Activated CD4-positive, alpha-beta T cell treated with anti-CD3 and anti-CD28 coated beads, Interleukin-2, amount 10 ng/mL, durations not matched to agents 24 days and 14 days (primary cell): ENCODE measurements at regions not wholly inside any gene's neighbourhood (a gene's known extent, or its start where the extent isn't known, plus 50 kb on each side); places are given as distances from the start of the nearest gene placed in this dataset.

Experiments used
- DNase-seq: peaks from one replicate; pipeline ENCODE4 v3.0.0; 2022
- H3K27ac Mint-ChIP-seq: one replicate; pipeline ENCODE4 v1.8.0; 2022; ENCODE audit warnings: mild to moderate bottlenecking, mixed read lengths
- H3K27me3 Mint-ChIP-seq: one replicate; pipeline ENCODE4 v1.8.0; 2022; ENCODE audit warnings: mixed read lengths
- H3K36me3 Mint-ChIP-seq: one replicate; pipeline ENCODE4 v1.8.0; 2022; ENCODE audit warnings: low read depth, mild to moderate bottlenecking, mixed read lengths
- H3K4me1 Mint-ChIP-seq: one replicate; pipeline ENCODE4 v1.8.0; 2021; ENCODE audit warnings: mixed read lengths
- H3K4me3 Mint-ChIP-seq: one replicate; pipeline ENCODE4 v1.8.0; 2022; ENCODE audit warnings: mild to moderate bottlenecking, moderate library complexity, mixed read lengths
- H3K9me3 Mint-ChIP-seq: one replicate; pipeline ENCODE4 v1.8.0; 2021; ENCODE audit warnings: mixed read lengths
- intact Hi-C: fragments of 100-400 bp; cut with micrococcal nuclease; formaldehyde crosslinking; loops from one replicate; pipeline ENCODE4 v1.15.1; 2023

GRCh38 chr11:11090495-11090894, 232.6 kb upstream of the ZBED5 start:
- intact Hi-C loops = no loop called here
- Mint-ChIP-seq H3K36me3 (no peaks in the 10 kb centered on the region), H3K27me3 (no peaks in the 10 kb centered on the region), H3K4me3 (no peak overlapping the region), H3K27ac (no peak overlapping the region), H3K4me1 (no peaks in the 10 kb centered on the region), H3K9me3 (peaks cover 14% of the 10 kb centered on the region)
- no peak for DNase-seq

- no peaks in the 10 kb centered on the region for H3K4me1 Mint-ChIP-seq
- no peaks in the 10 kb centered on the region for H3K27me3 Mint-ChIP-seq
- peaks cover 14% of the 10 kb centered on the region for H3K9me3 Mint-ChIP-seq
- H3K27ac Mint-ChIP-seq = no peak overlapping the region
- intact Hi-C loops = no loop called here
- H3K4me3 Mint-ChIP-seq = no peak overlapping the region
- DNase-seq = no peak
- no peaks in the 10 kb centered on the region for H3K36me3 Mint-ChIP-seq
Measured at GRCh38 chr11:11089805-11090204, 232.0 kb upstream of the ZBED5 start.

GRCh38 chr11:11086979-11087378, 229.1 kb upstream of the ZBED5 start:
- no peaks in the 10 kb centered on the region for H3K36me3 Mint-ChIP-seq
- peaks cover 14% of the 10 kb centered on the region for H3K9me3 Mint-ChIP-seq
- no peaks in the 10 kb centered on the region for H3K27me3 Mint-ChIP-seq
- H3K27ac Mint-ChIP-seq = no peak overlapping the region
- no peak for DNase-seq
- no peak overlapping the region for H3K4me3 Mint-ChIP-seq
- intact Hi-C loops = no loop called here
- H3K4me1 Mint-ChIP-seq = no peaks in the 10 kb centered on the region

DNA sequence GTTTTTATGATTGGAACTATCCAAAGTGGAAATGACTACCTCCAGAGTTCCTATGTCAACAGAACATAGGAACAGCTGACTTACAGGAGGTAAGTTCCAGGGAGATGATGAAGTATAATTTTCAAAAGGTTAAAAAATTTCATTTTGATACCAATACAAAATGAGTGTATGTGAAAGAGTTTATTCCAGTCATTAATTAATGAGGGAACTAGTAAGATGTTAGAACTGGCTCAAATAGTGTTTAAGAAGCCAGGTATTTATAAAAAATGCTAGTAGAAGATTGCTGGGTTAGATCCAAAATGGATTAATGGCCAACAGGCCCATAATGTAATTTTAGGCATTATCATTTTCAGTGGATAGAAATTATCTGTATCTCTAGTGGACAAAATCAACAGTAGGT, 227.7 kb upstream of the ZBED5 start:
- Mint-ChIP-seq H3K27ac (no peak overlapping the region), H3K36me3 (no peaks in the 10 kb centered on the region), H3K27me3 (no peaks in the 10 kb centered on the region), H3K4me1 (no peaks in the 10 kb centered on the region), H3K9me3 (peaks cover 4% of the 10 kb centered on the region), H3K4me3 (no peak overlapping the region)
- intact Hi-C loops = no loop called here
- no peak for DNase-seq

DNA sequence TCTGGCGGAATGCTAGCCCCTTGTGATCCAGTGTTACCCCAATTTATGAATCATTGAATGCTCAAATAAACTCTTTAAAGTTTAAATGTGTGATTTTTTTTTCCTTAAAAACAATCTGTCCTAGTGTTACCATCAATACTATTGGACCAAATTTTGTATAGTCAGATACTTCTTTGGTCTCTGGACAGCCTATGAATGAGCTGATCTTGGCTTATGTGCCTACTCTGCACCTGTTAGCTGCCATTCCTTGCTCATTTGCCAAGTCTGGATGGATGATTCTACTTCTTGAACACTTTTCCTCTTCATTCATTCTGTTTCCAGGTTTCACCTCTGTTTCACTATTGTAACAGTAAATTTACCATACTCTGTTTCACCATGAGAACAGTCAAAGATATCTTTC, 226.5 kb upstream of the ZBED5 start:
- H3K36me3 Mint-ChIP-seq = no peaks in the 10 kb centered on the region
- peaks cover 3% of the 10 kb centered on the region for H3K9me3 Mint-ChIP-seq
- H3K27ac Mint-ChIP-seq = no peak overlapping the region
- DNase-seq = no peak
- H3K27me3 Mint-ChIP-seq = no peaks in the 10 kb centered on the region
- H3K4me3 Mint-ChIP-seq = no peak overlapping the region
- intact Hi-C loops = no loop called here
- H3K4me1 Mint-ChIP-seq = no peaks in the 10 kb centered on the region

- intact Hi-C loops = no loop called here
- no peaks in the 10 kb centered on the region for H3K27me3 Mint-ChIP-seq
- no peaks in the 10 kb centered on the region for H3K9me3 Mint-ChIP-seq
- H3K27ac Mint-ChIP-seq = no peak overlapping the region
- H3K4me3 Mint-ChIP-seq = no peak overlapping the region
- no peaks in the 10 kb centered on the region for H3K36me3 Mint-ChIP-seq
- DNase-seq = no peak
- H3K4me1 Mint-ChIP-seq = no peaks in the 10 kb centered on the region
Measured at GRCh38 chr11:11083441-11083840, 225.6 kb upstream of the ZBED5 start.

DNA sequence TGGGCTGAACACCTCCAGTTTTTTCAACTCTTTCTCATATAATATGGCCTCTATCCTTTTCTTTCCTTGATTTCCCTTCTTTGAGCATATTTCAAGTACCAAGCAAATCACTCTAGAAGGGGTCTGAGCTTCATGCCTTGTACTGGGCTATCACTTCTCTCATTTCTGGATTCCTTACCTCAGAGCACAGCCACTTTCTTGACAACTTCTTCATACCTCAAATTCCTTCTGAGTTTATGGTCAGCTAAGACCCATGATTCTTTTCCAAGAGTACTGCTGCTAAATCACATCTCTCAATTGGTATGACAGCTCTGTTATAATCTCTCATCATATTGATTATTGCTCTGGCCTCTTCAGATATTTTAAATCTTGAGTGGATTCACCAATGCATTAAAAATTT, 224.8 kb upstream of the ZBED5 start:
- no peak overlapping the region for H3K4me3 Mint-ChIP-seq
- intact Hi-C loops = no loop called here

GRCh38 chr11:11081776-11082175, 223.9 kb upstream of the ZBED5 start:
- DNase-seq = no peak
- intact Hi-C loops = no loop called here
- H3K36me3 Mint-ChIP-seq = no peaks in the 10 kb centered on the region
- H3K4me3 Mint-ChIP-seq = no peak overlapping the region
- H3K4me1 Mint-ChIP-seq = no peaks in the 10 kb centered on the region
- H3K27ac Mint-ChIP-seq = no peak overlapping the region
- H3K9me3 Mint-ChIP-seq = no peaks in the 10 kb centered on the region
- peaks cover 2% of the 10 kb centered on the region for H3K27me3 Mint-ChIP-seq

More for the DNA sequence above, 224.8 kb upstream of the ZBED5 start:
- H3K27me3 Mint-ChIP-seq = no peaks in the 10 kb centered on the region
- H3K27ac Mint-ChIP-seq = no peak overlapping the region
- H3K4me1 Mint-ChIP-seq = no peaks in the 10 kb centered on the region
- H3K36me3 Mint-ChIP-seq = no peaks in the 10 kb centered on the region
- no peaks in the 10 kb centered on the region for H3K9me3 Mint-ChIP-seq
- no peak for DNase-seq

- no peak for DNase-seq
- Mint-ChIP-seq H3K36me3 (no peaks in the 10 kb centered on the region), H3K27me3 (peaks cover 2% of the 10 kb centered on the region), H3K27ac (no peak overlapping the region), H3K4me3 (no peak overlapping the region), H3K9me3 (no peaks in the 10 kb centered on the region), H3K4me1 (no peaks in the 10 kb centered on the region)
- intact Hi-C loops = no loop called here
Measured at GRCh38 chr11:11081288-11081687, 223.4 kb upstream of the ZBED5 start.

DNA sequence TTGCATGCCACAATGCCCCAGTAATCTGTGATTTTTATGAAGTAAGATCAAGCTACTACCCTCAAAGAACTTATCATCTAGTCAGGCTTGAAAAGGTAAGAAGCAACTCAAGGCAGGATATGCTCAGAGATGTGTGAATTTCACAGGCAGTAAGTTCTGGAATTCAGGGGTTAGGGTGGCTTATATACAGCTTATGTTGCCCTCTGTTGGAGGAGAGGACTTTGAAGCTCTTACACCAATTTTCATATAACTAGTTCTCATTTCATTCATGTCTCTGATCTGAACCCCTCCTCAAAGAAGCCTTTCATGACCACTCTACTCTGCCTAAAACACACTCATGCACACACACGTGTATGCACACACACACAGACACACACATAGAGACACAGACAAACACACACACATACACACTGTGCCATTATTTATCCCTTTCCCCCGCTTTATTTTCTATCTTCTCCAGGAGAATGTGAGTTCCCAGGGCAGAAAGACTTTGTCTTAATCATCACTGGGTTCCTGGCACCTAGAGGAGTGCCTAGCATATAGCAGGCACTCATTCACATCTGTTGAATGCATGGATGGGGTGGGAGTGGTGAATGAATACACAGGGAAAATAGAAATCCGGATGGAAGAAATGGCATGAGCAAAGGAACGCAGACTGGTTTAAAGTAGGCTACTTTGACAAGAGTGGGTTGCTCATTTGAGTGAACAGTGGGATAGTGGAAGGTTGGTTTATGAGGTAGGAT, 220.7 kb upstream of the ZBED5 start:
- Mint-ChIP-seq H3K27me3 (peaks cover 4% of the 10 kb centered on the region), H3K4me1 (no peaks in the 10 kb centered on the region), H3K9me3 (no peaks in the 10 kb centered on the region), H3K27ac (no peak overlapping the region), H3K4me3 (no peak overlapping the region), H3K36me3 (no peaks in the 10 kb centered on the region)
- intact Hi-C loops = no loop called here
- DNase-seq = no peak

DNA sequence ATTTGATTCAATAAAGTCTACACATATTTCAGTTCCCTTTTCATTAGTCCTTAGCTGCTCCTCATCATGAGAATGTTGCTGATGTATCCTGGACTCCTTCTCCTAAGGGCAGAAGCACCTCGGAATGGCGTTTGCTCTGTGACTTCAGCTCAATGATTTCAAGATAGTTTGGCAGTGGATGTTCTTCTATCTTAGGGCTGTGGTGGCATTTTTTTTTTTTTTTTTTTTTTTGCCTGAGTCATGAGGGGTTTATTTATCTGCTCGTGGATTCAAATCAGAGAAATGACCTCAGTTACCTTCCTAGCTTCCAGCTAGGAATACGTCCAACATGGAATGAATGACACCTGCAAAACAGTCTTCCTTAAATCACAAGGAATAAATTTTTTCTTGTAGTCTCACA, 220.0 kb upstream of the ZBED5 start:
- intact Hi-C loops = no loop called here
- Mint-ChIP-seq H3K4me3 (no peak overlapping the region), H3K9me3 (no peaks in the 10 kb centered on the region), H3K27ac (no peak overlapping the region), H3K27me3 (peaks cover 4% of the 10 kb centered on the region), H3K4me1 (no peaks in the 10 kb centered on the region), H3K36me3 (no peaks in the 10 kb centered on the region)
- DNase-seq = no peak

DNA sequence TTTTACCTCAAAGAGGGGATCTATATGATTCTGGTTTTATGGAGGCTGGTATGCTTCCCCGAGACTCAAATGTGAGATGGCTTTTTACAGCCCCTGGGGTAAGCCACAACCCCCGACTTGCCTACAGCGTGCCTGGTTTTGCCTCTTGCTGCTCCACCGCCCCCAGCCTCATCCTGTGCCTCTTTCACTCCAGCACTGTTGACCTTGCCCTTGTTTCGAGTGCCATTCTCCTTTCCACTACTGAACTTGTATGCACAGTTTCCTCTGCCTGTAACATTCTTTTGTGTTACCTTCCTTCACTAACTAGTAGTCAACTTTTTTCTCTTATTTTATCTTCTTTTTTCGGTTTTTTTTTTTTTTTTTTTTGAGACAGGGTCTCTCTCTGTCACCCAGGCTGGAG, 219.0 kb upstream of the ZBED5 start:
- intact Hi-C loops = no loop called here
- H3K4me3 Mint-ChIP-seq = no peak overlapping the region
- H3K4me1 Mint-ChIP-seq = no peaks in the 10 kb centered on the region

DNA sequence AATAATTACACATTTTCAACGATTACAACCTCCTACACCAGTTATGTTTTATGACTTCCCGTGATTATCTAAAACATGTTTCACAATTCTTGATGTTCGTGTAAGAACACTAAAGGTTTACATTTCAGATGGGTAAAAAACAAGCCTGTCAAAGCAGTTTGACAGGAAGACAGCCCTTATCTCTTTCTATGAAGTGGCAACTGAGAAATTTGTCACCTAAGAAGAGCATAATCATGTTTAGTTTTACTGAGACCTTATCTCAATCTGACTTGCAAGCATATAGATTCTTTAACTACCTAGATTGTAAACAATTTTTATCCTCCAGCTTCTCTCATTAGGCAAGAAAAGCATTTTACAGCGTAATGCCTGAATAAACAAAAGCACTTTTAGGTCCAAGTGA, 218.4 kb upstream of the ZBED5 start:
- H3K4me3 Mint-ChIP-seq = no peak overlapping the region
- no peaks in the 10 kb centered on the region for H3K9me3 Mint-ChIP-seq
- no peaks in the 10 kb centered on the region for H3K4me1 Mint-ChIP-seq
- H3K36me3 Mint-ChIP-seq = no peaks in the 10 kb centered on the region
- H3K27me3 Mint-ChIP-seq = peaks cover 4% of the 10 kb centered on the region
- H3K27ac Mint-ChIP-seq = no peak overlapping the region
- DNase-seq = no peak
- intact Hi-C loops = no loop called here

More for the DNA sequence above, 219.0 kb upstream of the ZBED5 start:
- DNase-seq = no peak
- peaks cover 4% of the 10 kb centered on the region for H3K27me3 Mint-ChIP-seq
- no peak overlapping the region for H3K27ac Mint-ChIP-seq
- no peaks in the 10 kb centered on the region for H3K36me3 Mint-ChIP-seq
- no peaks in the 10 kb centered on the region for H3K9me3 Mint-ChIP-seq

- intact Hi-C loops = no loop called here
- Mint-ChIP-seq H3K36me3 (no peaks in the 10 kb centered on the region), H3K4me1 (no peaks in the 10 kb centered on the region), H3K27me3 (peaks cover 4% of the 10 kb centered on the region), H3K4me3 (no peak overlapping the region), H3K9me3 (no peaks in the 10 kb centered on the region), H3K27ac (no peak overlapping the region)
- no peak for DNase-seq
Measured at GRCh38 chr11:11075515-11076171, 217.8 kb upstream of the ZBED5 start.
